ENCODE measurements at regions not wholly inside any gene's neighbourhood (a gene's known extent, or its start where the extent isn't known, plus 50 kb on each side); places are given as distances from the start of the nearest gene placed in this dataset.

DNA sequence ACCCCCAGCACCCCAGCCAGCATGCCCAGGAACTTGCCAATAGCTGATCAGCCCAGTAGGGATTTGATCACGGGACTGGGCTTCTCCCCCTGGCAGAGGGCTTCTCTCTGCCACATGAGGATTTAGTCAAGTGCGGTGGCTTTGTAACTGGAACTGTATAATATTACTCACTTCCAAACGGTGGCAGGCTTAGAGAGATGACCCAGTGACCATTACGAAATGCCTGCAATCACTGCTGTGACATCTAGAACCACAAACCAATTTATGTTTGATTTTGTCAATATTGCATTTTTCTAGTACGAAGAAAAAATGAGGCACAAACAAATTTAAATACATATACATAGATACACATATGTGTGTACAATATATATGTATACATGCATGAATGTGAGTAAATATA is 192.1 kb downstream of the ERCC6L2 start:
- Histone ChIP-seq H2AFZ (ENCODE audit: control insufficient read depth, low read length) (no peak overlapping the region), H3K4me3 (ENCODE audit: control insufficient read depth in 2 of 3, extremely low read depth in 1 of 3, insufficient read depth in 2 of 3, low read depth in 1 of 3, low read length in 3 of 3) (no peak overlapping the region), H3K9ac (ENCODE audit: control insufficient read depth, extremely low read depth, insufficient read depth, low read length) (no peak overlapping the region), H3K9me1 (ENCODE audit: control insufficient read depth, extremely low read depth, insufficient read depth, low read length) (no peaks in the 10 kb centered on the region), H3K4me1 (ENCODE audit: control insufficient read depth, extremely low read depth, insufficient read depth, low read length) (no peaks in the 10 kb centered on the region), H4K20me1 (ENCODE audit: control insufficient read depth, extremely low read depth, insufficient read depth, low read length) (no peaks in the 10 kb centered on the region), H3K27me3 (ENCODE audit: control insufficient read depth, extremely low read depth, insufficient read depth, low read length) (peaks cover 7% of the 10 kb centered on the region), H3K4me2 (ENCODE audit: control insufficient read depth, extremely low read depth, insufficient read depth, low read depth, low read length) (no peak overlapping the region), H3K9me3 (ENCODE audit: control insufficient read depth, low read depth, low read length) (no peaks in the 10 kb centered on the region), H3K27ac (ENCODE audit: control insufficient read depth, insufficient read depth, low read length) (no peak overlapping the region), H3K36me3 (ENCODE audit: control insufficient read depth in 2 of 2, extremely low read depth in 1 of 2, insufficient read depth in 2 of 2, low read length in 2 of 2) (no peaks in the 10 kb centered on the region), H3K79me2 (ENCODE audit: control insufficient read depth, insufficient read depth, low read length) (no peaks in the 10 kb centered on the region)
- dilution Hi-C loops (cut with MboI; ENCODE audit: extremely low pct_ligation_motif_present, low sequenced_read_pairs): no loop called here
- no peak for FAIRE-seq
- DNase-seq (ENCODE audit: low read depth, low spot score): no peak
- TF ChIP-seq, protein P1, sequence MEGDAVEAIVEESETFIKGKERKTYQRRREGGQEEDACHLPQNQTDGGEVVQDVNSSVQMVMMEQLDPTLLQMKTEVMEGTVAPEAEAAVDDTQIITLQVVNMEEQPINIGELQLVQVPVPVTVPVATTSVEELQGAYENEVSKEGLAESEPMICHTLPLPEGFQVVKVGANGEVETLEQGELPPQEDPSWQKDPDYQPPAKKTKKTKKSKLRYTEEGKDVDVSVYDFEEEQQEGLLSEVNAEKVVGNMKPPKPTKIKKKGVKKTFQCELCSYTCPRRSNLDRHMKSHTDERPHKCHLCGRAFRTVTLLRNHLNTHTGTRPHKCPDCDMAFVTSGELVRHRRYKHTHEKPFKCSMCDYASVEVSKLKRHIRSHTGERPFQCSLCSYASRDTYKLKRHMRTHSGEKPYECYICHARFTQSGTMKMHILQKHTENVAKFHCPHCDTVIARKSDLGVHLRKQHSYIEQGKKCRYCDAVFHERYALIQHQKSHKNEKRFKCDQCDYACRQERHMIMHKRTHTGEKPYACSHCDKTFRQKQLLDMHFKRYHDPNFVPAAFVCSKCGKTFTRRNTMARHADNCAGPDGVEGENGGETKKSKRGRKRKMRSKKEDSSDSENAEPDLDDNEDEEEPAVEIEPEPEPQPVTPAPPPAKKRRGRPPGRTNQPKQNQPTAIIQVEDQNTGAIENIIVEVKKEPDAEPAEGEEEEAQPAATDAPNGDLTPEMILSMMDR (optimal IDR thresholded peaks at IDR 0.05 in 1 of 3, IDR thresholded peaks at IDR 0.05 in 1 of 3, conservative IDR thresholded peaks at IDR 0.05 in 1 of 3; ENCODE audit: extremely low read depth in 1 of 3, insufficient read depth in 2 of 3, low read length in 3 of 3): no peak
- no peak for TF ChIP-seq EZH2 (IDR thresholded peaks at IDR 0.05; ENCODE audit: low read length)

DNA sequence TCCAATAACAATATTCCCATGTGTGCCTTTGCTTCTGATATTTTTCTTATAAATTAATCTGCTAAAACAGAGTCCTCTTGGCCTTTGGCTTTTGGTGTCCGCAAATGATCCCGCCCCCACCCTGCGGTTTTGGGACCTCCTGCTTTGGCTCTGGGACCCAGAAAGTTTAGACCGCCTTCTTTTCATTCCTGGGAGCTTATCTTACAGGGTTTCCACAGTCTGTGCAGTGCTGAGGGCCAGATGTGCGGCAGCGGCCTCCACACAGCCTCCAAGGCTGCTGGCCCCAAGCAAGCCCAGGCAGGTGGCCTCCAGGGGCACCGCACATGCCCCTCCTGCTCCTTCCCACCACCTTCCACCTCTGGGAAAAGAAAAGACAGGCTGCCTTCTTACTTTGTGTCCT is 191.5 kb downstream of the ERCC6L2 start:
- FAIRE-seq: no peak
- H3K36me3 ChIP-seq (ENCODE audit: control insufficient read depth in 2 of 2, extremely low read depth in 1 of 2, insufficient read depth in 2 of 2, low read length in 2 of 2): no peaks in the 10 kb centered on the region

More for the DNA sequence above, 191.5 kb downstream of the ERCC6L2 start:
- Histone ChIP-seq H3K9me3 (ENCODE audit: control insufficient read depth, low read depth, low read length) (no peaks in the 10 kb centered on the region), H3K9me1 (ENCODE audit: control insufficient read depth, extremely low read depth, insufficient read depth, low read length) (no peaks in the 10 kb centered on the region), H2AFZ (ENCODE audit: control insufficient read depth, low read length) (no peak overlapping the region), H3K4me2 (ENCODE audit: control insufficient read depth, extremely low read depth, insufficient read depth, low read depth, low read length) (no peak overlapping the region), H3K4me1 (ENCODE audit: control insufficient read depth, extremely low read depth, insufficient read depth, low read length) (no peaks in the 10 kb centered on the region), H3K4me3 (ENCODE audit: control insufficient read depth in 2 of 3, extremely low read depth in 1 of 3, insufficient read depth in 2 of 3, low read depth in 1 of 3, low read length in 3 of 3) (no peak overlapping the region), H3K27ac (ENCODE audit: control insufficient read depth, insufficient read depth, low read length) (no peak overlapping the region), H4K20me1 (ENCODE audit: control insufficient read depth, extremely low read depth, insufficient read depth, low read length) (no peaks in the 10 kb centered on the region), H3K27me3 (ENCODE audit: control insufficient read depth, extremely low read depth, insufficient read depth, low read length) (peaks cover 7% of the 10 kb centered on the region), H3K79me2 (ENCODE audit: control insufficient read depth, insufficient read depth, low read length) (no peaks in the 10 kb centered on the region), H3K9ac (ENCODE audit: control insufficient read depth, extremely low read depth, insufficient read depth, low read length) (no peak overlapping the region)
- no peak for DNase-seq (ENCODE audit: low read depth, low spot score)
- dilution Hi-C loops (cut with MboI; ENCODE audit: extremely low pct_ligation_motif_present, low sequenced_read_pairs): no loop called here
- no peak for TF ChIP-seq EZH2 (IDR thresholded peaks at IDR 0.05; ENCODE audit: low read length)
- TF ChIP-seq, protein P1 (optimal IDR thresholded peaks at IDR 0.05 in 1 of 3, IDR thresholded peaks at IDR 0.05 in 1 of 3, conservative IDR thresholded peaks at IDR 0.05 in 1 of 3; ENCODE audit: extremely low read depth in 1 of 3, insufficient read depth in 2 of 3, low read length in 3 of 3): no peak

Data from keratinocyte (primary cell).